Inferior parietal cortex (tissue), 1 donor: ENCODE measurements at regions not wholly inside any gene's neighbourhood (a gene's known extent, or its start where the extent isn't known, plus 50 kb on each side); places are given as distances from the start of the nearest gene placed in this dataset.
A peak's percentile ranks its signal among the peaks of the same experiment; 100 is the strongest.
"Not testable (repeated sequence)": the region's sequence is repeated elsewhere in the genome, so short reads cannot be mapped to it uniquely, and the experiment has no call there.

Source experiments
- DNase-seq: peaks from one replicate; pipeline ENCODE4 v3.0.0-alpha.2; 2016; ENCODE audit errors: extremely low spot score

DNA sequence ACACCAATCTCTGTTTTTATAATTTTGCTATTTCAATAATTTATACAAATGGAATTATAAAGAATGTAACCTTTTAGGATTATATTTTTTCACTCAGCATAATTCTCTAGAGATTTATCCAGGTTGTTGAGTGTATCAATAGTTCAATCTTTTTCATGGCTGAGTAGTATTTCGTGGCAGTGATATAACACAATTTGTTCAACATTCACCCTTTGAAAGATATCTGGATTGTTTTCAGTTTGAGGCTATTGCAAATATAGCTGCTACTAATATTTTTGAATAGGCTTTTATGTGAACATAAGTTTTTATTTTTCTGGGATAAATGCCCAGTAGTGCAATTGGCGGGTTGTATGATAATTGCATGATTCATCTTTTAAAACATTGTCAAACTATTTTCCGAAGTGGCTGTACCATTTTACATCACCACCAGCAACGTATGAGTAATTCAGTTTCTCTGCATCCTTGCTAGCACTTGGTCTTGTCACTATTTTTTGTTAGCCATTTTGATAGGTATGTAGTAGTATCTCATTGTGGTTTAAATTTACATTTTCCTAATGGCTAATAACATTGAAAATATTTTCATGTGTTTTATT lies 55.6 kb upstream of the ABCD3 start:
- no peak for DNase-seq

- no peak for DNase-seq
Measured at GRCh38 chr1:94358630-94359599, 59.3 kb upstream of the ABCD3 start.

- no peak for DNase-seq
Measured at GRCh38 chr1:94357661-94358060, 60.5 kb upstream of the ABCD3 start.

- DNase-seq: no peak
Measured at GRCh38 chr1:94355485-94355980, 62.7 kb upstream of the ABCD3 start.

- no peak for DNase-seq
Measured at GRCh38 chr1:94351481-94351880, 66.7 kb upstream of the ABCD3 start.

GRCh38 chr1:94350350-94350924 lies 67.8 kb upstream of the ABCD3 start:
- no peak for DNase-seq

- no peak for DNase-seq
Measured at GRCh38 chr1:94349853-94350252, 68.3 kb upstream of the ABCD3 start.

DNA sequence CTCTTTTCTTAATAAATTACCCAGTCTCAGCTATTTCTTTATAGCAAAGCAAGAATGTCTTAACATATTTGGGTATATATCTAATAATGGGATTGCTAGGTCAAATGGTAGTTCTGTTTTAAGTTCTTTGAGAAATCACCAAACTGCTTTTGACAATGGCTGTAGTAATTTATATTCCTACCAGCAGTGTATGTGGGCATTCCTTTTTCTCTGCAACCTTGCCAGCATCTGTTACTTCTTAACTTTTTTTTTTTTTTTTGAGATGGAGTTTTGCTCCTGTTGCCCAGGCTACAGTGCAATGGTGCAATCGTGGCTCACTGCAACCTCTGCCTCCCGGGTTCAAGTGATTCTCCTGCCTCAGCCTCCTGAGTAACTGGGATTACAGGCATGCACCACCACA lies 69.8 kb upstream of the ABCD3 start:
- DNase-seq: not testable (repeated sequence)

DNA sequence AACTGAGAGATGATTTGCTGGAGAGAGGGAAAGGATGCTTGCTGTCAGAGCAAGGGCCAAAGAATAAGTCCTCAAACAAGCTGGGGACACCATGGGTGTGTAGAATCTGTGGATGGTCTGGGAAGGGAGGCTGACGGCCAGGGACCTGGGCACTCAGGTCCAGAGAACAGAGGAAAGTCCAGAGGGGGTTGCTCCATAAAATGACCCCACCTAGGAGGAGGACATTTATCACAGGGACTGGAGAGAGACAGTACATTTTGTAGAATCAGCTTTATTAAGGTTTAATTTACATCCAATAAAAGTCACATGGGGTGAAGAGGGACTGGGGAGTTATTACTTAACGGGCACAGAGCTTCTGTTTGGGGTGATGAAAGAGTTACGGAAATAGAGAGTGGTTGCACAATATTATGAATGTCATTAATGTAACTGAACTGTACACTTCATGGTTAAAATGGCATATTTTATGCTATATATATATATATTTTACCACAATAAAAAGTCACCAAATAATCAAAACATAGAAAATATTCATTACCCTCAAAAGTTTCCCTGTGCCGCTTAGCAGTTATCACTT lies 73.0 kb upstream of the ABCD3 start:
- DNase-seq: no peak

DNA sequence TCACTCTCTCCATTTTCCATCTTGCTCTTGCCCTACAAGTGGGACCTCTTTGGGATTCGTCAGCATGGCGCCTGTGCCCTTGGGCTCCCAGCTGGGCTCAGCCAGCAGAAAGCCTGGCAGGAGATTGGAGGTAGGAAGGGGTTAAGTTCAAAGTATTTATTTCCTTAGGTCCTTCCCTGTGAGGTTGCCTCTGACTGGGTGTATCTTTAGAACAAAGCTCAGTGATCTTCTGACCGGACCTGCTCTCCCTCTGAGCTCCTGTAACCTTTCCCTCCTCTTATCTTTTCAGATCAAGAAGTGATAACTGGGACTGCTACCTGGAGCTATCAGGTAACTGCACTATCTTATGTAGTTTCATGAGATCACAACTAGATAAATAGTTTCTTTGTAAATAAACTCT lies 75.8 kb upstream of the ABCD3 start:
- DNase-seq: no peak

DNA sequence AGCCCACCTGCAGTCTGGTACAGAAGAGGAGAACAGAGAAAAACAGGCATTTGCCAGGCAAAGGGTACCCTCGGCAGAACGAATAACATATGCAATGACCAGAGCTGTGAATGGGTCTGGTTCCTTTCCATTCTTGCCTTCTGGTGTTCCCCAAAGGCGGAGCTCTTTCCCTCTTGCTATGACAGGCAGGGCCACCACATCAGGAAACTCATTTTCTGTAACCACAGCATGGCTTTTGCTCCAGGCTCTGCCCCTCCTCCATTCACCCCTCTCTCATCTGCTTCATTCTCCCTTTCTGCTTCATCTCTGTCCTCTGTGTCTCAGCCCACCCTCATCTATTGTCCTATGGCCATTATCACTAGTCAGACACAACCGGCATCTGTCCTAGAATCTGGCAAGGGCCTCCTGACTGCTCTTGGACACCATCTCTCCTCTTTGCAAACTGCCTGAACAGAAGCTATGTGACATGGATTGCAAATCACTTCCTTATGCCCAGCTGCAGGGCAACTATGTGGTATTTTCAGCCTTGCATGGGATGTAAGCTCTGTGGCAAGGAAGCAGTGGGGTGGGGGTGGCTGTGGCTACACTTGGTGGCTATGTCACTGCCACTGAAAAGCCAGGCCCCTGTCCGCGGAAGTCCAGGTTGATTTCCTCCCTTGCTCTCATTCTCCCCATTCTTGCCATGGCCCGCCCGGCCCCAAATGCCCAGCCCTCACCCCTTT lies 78.8 kb upstream of the ABCD3 start:
- no peak for DNase-seq

DNA sequence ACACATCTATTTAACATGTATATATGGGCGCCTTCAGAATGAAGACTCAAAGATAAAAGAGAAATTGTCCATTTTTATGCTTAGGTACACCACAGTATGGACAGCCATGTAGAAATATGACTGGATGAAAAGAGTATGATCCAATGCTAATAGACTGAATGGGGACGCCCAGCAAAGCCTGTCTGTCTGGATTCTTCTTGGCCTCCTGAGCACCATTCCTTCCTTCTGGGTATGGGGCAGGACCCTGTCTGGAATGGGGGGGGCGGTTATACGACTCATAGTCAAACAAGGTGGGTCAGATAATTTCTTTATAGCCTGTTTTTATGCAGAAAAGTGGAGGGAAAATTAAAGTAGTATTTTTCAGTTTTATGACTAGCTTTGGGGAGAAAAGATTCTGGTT lies 81.2 kb upstream of the ABCD3 start:
- DNase-seq: no peak

DNA sequence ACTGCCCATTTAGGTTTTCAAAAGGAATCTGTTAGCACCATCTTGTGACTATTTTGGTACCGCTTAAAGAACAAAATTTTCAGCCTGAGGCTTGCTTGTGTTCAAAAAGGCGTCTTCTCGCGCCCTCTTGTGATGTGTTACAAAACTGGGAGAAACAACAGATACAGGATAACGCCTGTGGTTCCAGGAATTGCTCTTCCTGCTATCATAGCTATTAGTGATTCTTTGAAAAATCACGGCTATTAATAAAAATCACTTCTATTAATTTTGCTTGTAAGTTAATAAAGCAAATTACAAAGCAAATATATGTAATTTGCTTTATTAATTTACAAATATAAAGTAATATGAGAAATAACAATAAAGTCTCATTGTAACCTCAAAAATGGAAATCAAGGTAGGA lies 82.2 kb upstream of the ABCD3 start:
- peak; percentile 95 for DNase-seq

DNA sequence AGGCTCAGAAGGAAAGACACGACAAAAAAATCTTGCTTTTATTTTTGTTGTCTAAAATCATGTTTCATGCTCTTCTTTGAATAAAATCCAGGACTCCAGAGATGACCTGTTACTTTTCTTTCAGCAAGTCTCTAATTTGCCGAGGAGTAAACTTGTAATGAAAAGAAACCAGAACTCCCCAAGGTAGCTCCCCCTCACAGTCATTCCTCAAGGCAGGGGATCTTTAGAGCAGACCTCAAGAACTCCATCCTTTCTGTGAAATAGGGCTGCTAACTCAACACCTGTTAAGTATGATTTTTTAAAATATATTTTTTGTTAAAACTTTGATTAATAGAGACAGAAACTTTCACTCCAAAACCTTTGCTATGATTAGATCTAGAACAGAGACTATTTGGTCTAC lies 82.7 kb upstream of the ABCD3 start:
- DNase-seq: no peak

DNA sequence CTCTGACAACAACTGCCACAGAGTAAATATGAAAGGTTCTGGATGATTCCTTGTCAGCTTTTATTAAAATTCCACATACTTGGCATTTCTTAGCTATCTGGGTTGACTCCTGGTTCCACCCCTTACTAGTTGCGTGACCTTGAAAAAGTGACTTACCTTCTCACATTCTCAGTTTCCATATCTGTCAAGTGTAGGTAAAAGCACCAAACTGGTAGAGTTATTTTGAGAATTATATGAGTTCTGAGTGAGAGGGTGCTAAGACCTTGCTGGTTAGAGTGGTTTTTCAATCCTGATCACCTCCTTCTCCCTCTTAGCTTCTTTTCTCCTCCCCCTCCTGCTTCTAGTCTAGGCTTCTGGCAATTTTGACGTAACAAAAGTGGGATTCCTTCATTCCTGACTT lies 83.4 kb upstream of the ABCD3 start:
- DNase-seq: no peak

- DNase-seq: no peak
Measured at GRCh38 chr1:94332952-94333351, 85.2 kb upstream of the ABCD3 start.

DNA sequence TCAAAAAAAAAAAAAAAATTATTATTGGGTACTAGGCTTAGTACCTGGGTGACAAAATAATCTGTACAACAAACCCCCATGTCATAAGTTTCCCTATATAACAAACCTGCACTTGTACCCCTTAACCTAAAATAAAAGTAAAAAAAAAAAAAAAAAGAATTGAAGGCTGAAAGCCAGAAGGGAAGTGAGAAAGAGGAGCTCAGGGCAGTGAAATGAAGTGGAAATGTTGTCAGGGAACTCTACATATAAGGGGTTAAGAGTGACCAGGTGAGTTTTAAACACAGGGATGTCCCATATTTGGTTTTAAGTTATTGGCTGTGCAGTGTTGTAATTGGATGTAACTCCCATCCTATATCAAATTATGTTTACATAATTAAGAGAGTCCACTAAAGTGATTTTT lies 85.7 kb upstream of the ABCD3 start:
- no peak for DNase-seq

GRCh38 chr1:94329986-94330385 lies 88.2 kb upstream of the ABCD3 start:
- DNase-seq: no peak

- no peak for DNase-seq
Measured at GRCh38 chr1:94329276-94329675, 88.9 kb upstream of the ABCD3 start.

DNA sequence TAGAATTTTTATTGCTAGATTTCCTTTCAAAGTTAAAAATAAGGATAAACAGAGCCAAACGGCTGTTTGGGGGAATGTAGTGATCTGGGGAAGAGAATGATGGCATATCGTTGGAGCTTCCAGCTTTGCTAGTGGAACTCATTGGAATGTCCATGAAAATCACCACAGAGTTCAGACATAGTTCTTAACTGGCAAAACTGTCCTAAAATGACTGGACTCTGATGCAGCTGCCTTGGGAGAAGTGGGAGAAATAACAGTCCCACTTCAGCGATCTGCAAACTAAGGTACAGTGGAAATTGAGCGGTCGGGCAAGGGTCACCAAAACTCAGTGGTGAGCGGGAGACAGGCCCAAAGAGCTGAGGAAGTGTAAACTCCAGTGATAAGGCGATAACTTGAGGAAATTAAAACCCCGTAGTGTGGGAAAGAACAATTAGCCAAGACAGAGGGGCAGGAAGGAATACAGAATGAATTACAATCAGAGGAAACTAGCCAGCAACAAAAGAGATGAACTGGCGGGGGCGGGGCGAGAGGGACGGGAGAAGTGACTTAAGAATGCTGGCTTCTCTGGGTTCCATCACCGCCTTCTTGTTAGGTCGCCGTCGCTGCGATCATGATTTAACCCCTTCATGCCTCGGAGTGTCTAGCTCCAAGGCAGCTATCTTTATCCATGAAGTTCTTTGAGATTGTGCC lies 89.8 kb upstream of the ARHGAP29 start:
- no peak for DNase-seq

DNA sequence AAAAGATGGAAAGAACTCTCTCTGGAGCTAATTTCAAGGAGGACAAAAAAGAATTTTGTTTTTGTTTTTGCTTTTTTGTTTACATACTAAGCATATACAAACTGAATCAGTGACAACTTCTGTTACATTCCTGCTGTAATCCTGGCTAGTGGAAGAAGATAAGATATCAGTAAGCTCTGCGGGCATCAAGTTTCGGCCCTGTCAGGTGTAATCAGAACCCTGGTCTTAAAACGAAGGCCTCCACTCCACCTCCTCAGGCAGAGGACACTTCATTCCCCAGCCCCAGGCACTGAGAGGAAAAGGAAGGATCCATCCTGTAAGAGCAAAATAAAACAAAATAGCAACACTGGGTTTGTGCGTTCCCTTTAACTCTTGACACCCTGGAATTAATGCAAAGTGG lies 88.9 kb upstream of the ARHGAP29 start:
- DNase-seq: no peak
